GM21529 (cell line): ENCODE measurements at regions not wholly inside any gene's neighbourhood (a gene's known extent, or its start where the extent isn't known, plus 50 kb on each side); places are given as distances from the start of the nearest gene placed in this dataset.
"Not testable (repeated sequence)": the region's sequence is repeated elsewhere in the genome, so short reads cannot be mapped to it uniquely, and the experiment has no call there.

Source experiments
- ATAC-seq: cut with Tn5 transposase; IDR thresholded peaks from one replicate; pipeline ENCODE4 v1.9.1; 2021; ENCODE audit not compliant: unreplicated experiment

- not testable (repeated sequence) for ATAC-seq
Observed at GRCh38 chr14:37784827-37785223, 189.4 kb downstream of the TTC6 start.

GRCh38 chr14:37785298-37785697 lies 189.9 kb downstream of the TTC6 start:
- not testable (repeated sequence) for ATAC-seq

GRCh38 chr14:37786114-37786625 lies 190.7 kb downstream of the TTC6 start:
- ATAC-seq, result not testable (repeated sequence)

GRCh38 chr14:37787879-37788494 lies 192.6 kb downstream of the TTC6 start:
- ATAC-seq, result no peak

GRCh38 chr14:37791384-37792036 lies 196.1 kb downstream of the TTC6 start:
- ATAC-seq, result no peak

- no peak for ATAC-seq
Observed at GRCh38 chr14:37792124-37792523, 196.7 kb downstream of the TTC6 start.

- ATAC-seq, result no peak
Observed at GRCh38 chr14:37796703-37797416, 201.4 kb downstream of the TTC6 start.

GRCh38 chr14:37797675-37798074 lies 202.2 kb downstream of the TTC6 start:
- ATAC-seq, result no peak

GRCh38 chr14:37807722-37808121 lies 212.3 kb downstream of the TTC6 start:
- no peak for ATAC-seq

- no peak for ATAC-seq
Observed at GRCh38 chr14:37810094-37810801, 214.8 kb downstream of the TTC6 start.

- ATAC-seq, result no peak
Observed at GRCh38 chr14:37813732-37814131, 218.3 kb downstream of the TTC6 start.

GRCh38 chr14:37816135-37816534 lies 220.7 kb downstream of the TTC6 start:
- no peak for ATAC-seq

- no peak for ATAC-seq
Observed at GRCh38 chr14:37816743-37817295, 221.4 kb downstream of the TTC6 start.

- ATAC-seq, result no peak
Observed at GRCh38 chr14:37819155-37820015, 224.0 kb downstream of the TTC6 start.

GRCh38 chr14:37820810-37821209 lies 225.4 kb downstream of the TTC6 start:
- ATAC-seq, result not testable (repeated sequence)

GRCh38 chr14:37824939-37825712 lies 229.7 kb downstream of the TTC6 start:
- ATAC-seq, result no peak

GRCh38 chr14:37826869-37827268 lies 231.4 kb downstream of the TTC6 start:
- ATAC-seq, result no peak

- ATAC-seq, result no peak
Observed at GRCh38 chr14:37830271-37830670, 234.8 kb downstream of the TTC6 start.

- no peak for ATAC-seq
Observed at GRCh38 chr14:37834275-37834674, 238.8 kb downstream of the TTC6 start.
